Thoracic aorta (tissue), 2 donors: ENCODE measurements at regions not wholly inside any gene's neighbourhood (a gene's known extent, or its start where the extent isn't known, plus 50 kb on each side); places are given as distances from the start of the nearest gene placed in this dataset.

Experiments used
- ATAC-seq: fragments of 150-250 bp; one replicate; pipeline ENCODE4 v1.8.0; 2017; ENCODE audit warnings: low read depth; ENCODE audit not compliant: insufficient number of reproducible peaks, low FRiP score
- DNase-seq: peaks from one replicate; pipeline ENCODE4 v3.0.0-alpha.2; 2020; ENCODE audit warnings: low spot score
- H3K27ac ChIP-seq, 2 donors: fragments of 200-600 bp; sonication (generic); 1 replicate in 1 of 2; 2 replicates in 1 of 2; pipeline ENCODE4 v1.5.1; 2016; ENCODE audit warnings: mild to moderate bottlenecking in 2 of 2, moderate library complexity in 2 of 2
- H3K27me3 ChIP-seq: fragments of 200-600 bp; sonication (generic); replicated peaks from 2 replicates; pipeline ENCODE4 v1.6.0; 2016; ENCODE audit warnings: mild to moderate bottlenecking; ENCODE audit not compliant: insufficient read depth
- H3K36me3 ChIP-seq: fragments of 200-600 bp; sonication (generic); one replicate; pipeline ENCODE4 v1.5.1; 2016
- H3K4me1 ChIP-seq, 2 donors: fragments of 200-600 bp; sonication (generic); 1 replicate in 1 of 2; 2 replicates in 1 of 2; pipeline versions ENCODE4 v1.5.1 to v1.6.0; 2016; ENCODE audit warnings: low read depth in 2 of 2, mild to moderate bottlenecking in 1 of 2; ENCODE audit not compliant: control insufficient read depth in 1 of 2
- H3K4me3 ChIP-seq: fragments of 200-600 bp; sonication (generic); 2 replicates; pipeline ENCODE4 v1.5.1; 2016; ENCODE audit warnings: mild to moderate bottlenecking
- H3K9me3 ChIP-seq: fragments of 200-600 bp; sonication (generic); 2 replicates; pipeline ENCODE4 v1.5.1; 2016
- TF ChIP-seq, protein P1 (sequence below): fragments of 200-600 bp; sonication (generic); IDR thresholded peaks from one replicate; pipeline ENCODE4 v1.5.1; 2019; ENCODE audit warnings: antibody characterized with exemption

DNA sequence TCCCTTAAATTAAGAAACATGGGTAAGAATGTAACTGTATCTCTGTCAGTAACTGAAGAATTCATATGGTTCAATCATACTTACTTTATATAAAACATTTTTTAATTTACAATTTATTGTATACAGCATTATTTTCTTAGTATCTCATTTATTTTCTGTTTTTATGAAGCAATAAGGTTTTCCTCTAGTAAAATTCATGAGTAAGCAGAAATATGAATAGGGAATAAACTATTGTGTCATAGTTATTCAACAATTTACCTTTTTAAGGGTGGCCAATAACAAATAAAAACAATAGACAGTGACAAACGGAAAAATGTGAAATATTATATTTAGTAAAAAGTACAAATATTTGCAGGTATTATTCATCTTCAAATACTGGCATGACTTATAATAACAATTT lies 624.4 kb downstream of the TECRL start:
- no peak for DNase-seq
- Histone ChIP-seq H3K27ac (no peak overlapping the region), H3K4me1 (no peaks in the 10 kb centered on the region), H3K36me3 (no peaks in the 10 kb centered on the region), H3K4me3 (no peak overlapping the region), H3K9me3 (no peaks in the 10 kb centered on the region), H3K27me3 (no peaks in the 10 kb centered on the region)
- TF ChIP-seq, protein P1, sequence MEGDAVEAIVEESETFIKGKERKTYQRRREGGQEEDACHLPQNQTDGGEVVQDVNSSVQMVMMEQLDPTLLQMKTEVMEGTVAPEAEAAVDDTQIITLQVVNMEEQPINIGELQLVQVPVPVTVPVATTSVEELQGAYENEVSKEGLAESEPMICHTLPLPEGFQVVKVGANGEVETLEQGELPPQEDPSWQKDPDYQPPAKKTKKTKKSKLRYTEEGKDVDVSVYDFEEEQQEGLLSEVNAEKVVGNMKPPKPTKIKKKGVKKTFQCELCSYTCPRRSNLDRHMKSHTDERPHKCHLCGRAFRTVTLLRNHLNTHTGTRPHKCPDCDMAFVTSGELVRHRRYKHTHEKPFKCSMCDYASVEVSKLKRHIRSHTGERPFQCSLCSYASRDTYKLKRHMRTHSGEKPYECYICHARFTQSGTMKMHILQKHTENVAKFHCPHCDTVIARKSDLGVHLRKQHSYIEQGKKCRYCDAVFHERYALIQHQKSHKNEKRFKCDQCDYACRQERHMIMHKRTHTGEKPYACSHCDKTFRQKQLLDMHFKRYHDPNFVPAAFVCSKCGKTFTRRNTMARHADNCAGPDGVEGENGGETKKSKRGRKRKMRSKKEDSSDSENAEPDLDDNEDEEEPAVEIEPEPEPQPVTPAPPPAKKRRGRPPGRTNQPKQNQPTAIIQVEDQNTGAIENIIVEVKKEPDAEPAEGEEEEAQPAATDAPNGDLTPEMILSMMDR = no peak
- no peak for ATAC-seq

DNA sequence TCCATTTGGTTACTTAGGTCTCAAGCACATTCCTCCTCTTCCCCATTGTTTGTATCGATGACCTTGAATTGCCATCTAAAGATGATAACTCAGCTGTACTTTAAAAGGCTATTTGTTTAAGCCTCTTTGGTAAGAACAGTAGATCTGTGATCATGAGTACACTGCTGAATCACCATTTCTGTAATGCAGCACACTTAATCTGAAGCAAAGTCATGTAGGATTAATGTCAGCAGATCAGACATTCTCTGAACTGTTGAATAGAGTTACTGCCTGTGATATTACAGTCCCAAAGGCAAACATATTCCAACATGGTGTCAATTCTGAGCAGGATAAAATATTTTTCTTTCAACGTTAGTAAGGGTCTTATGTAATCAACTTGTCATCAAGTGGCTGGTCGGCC lies 631.6 kb downstream of the TECRL start:
- Histone ChIP-seq H3K4me1 (no peaks in the 10 kb centered on the region), H3K36me3 (no peaks in the 10 kb centered on the region), H3K4me3 (no peak overlapping the region), H3K27me3 (no peaks in the 10 kb centered on the region), H3K27ac (no peak overlapping the region), H3K9me3 (no peaks in the 10 kb centered on the region)
- no peak for DNase-seq
- TF ChIP-seq, protein P1 = no peak
- no peak for ATAC-seq

DNA sequence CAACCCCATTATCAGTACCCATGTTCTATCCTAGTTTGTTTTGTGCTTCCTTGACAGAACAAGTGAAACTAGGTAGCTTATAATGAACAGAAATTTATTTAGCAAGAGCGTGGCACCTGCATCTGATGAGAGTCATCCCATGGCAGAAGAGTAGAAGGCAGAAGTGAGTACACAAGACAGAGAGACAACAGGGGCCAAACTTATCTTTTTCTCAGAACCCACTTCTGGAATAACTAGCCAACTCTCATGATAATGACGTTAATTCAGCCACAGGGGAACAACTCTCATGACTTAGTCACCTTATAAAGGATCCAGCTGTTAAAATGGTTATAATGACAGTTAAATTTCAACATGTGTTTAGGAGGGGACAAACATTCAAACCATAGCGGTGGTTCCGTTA lies 644.9 kb downstream of the TECRL start:
- ATAC-seq (no peak), DNase-seq (no peak)
- Histone ChIP-seq H3K4me1 (no peaks in the 10 kb centered on the region), H3K27ac (no peak overlapping the region), H3K36me3 (no peaks in the 10 kb centered on the region), H3K27me3 (no peaks in the 10 kb centered on the region), H3K9me3 (no peaks in the 10 kb centered on the region), H3K4me3 (no peak overlapping the region)
- TF ChIP-seq, protein P1 = no peak

DNA sequence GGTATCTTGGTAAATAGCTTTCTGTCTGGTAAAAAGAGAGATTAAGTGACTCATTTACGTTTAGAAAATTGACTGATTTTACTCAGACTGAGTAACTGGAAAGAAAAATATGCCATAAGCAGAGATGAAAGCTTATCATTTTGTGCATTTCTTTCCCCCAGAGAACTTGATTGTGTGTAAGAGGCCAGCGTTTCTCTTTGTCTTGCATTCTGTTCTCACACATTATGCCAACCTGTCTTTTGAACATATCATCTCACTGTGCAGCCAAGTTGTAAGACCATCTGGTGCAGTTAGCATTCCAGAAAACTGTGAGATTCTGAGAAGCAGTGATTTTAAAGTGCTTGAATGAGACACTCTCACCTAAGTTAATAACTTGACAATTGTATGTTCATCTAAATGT lies 651.3 kb downstream of the TECRL start:
- Histone ChIP-seq H3K4me1 (no peaks in the 10 kb centered on the region), H3K36me3 (no peaks in the 10 kb centered on the region), H3K27ac (no peak overlapping the region), H3K9me3 (no peaks in the 10 kb centered on the region), H3K27me3 (no peaks in the 10 kb centered on the region), H3K4me3 (no peak overlapping the region)
- ATAC-seq (no peak), DNase-seq (no peak)
- TF ChIP-seq, protein P1 = no peak

DNA sequence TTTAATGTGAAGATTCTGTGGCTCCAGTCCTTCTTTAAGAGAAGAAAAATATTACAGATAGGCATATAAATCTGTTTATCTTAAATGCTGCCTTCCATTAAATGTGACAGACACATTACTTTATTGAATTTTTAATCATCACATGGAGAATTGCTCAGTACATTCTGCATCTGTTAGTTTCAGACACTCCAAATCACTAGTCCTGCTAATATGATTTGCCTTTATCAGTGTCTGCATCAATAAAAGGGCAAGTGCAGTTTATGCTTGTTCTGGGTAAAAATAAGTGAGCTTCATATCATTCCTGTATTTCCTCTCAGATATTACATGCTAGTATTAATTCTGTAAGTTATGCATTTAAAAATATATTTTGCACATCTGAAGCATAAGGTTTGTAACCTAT lies 666.4 kb downstream of the TECRL start:
- DNase-seq = no peak
- ATAC-seq = no peak
- Histone ChIP-seq H3K9me3 (no peaks in the 10 kb centered on the region), H3K4me1 (no peaks in the 10 kb centered on the region), H3K27me3 (no peaks in the 10 kb centered on the region), H3K27ac (no peak overlapping the region), H3K4me3 (no peak overlapping the region), H3K36me3 (no peaks in the 10 kb centered on the region)
- TF ChIP-seq, protein P1 = no peak
